AG20443 (cell line): ENCODE measurements at regions not wholly inside any gene's neighbourhood (a gene's known extent, or its start where the extent isn't known, plus 50 kb on each side); places are given as distances from the start of the nearest gene placed in this dataset.

ENCODE experiments used
- DNase-seq: peaks from one replicate; pipeline ENCODE4 v3.0.0; 2012; ENCODE audit warnings: low spot score, mixed read lengths

DNA sequence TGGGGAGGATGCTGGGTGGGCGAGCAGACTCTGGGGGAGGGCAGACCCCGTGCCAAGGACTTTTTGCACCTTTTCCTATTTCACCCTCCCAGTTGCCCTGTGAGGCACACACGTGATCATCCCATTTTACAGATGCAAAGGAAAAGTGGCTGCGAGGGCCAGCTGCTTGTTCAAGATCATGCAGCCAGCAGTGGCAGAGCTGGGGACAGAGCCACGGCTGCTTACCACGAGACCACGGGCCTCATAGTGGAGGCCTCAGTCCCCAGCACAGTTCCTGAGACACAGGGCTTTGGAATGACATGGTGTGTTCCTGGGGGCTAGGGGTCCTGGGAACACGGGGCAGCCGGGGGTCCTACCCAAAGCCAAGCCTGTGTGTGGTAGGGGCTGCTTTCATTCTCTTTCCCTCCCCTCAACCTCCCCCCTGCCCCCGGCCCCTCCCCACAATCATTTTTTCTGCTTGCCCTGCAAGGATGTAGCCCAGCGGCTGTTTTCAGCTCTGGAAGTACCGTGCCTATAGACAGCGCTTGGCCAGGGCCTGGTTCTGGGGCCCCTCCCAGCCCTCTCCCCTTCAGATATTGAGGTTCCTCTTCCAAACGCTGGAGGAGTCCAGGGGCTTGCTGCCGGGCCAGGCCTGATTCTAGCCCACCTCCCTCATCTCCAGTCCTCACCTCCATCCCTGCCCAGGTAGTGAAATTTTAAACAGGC is 58.5 kb upstream of the IER5L start:
- no peak for DNase-seq

DNA sequence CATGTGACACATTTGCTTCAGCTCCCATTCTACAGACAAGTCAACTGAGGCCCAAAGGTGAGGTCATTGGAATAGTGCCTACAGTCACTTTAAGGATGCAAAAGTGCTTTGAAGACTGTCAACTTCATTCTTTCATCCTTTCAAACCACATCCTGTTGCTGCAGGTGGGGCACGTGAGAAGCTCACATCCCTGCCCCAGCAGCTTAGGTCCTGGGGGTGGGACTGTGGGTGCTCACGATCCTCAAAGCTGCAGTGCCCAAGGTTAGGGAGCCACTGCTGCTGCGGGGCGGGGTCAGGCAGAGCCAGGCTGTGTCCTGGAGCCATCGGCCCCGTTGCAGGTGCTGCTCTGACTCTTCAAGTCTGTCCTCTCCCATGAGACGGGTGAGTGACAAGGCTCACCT is 57.9 kb upstream of the IER5L start:
- no peak for DNase-seq

DNA sequence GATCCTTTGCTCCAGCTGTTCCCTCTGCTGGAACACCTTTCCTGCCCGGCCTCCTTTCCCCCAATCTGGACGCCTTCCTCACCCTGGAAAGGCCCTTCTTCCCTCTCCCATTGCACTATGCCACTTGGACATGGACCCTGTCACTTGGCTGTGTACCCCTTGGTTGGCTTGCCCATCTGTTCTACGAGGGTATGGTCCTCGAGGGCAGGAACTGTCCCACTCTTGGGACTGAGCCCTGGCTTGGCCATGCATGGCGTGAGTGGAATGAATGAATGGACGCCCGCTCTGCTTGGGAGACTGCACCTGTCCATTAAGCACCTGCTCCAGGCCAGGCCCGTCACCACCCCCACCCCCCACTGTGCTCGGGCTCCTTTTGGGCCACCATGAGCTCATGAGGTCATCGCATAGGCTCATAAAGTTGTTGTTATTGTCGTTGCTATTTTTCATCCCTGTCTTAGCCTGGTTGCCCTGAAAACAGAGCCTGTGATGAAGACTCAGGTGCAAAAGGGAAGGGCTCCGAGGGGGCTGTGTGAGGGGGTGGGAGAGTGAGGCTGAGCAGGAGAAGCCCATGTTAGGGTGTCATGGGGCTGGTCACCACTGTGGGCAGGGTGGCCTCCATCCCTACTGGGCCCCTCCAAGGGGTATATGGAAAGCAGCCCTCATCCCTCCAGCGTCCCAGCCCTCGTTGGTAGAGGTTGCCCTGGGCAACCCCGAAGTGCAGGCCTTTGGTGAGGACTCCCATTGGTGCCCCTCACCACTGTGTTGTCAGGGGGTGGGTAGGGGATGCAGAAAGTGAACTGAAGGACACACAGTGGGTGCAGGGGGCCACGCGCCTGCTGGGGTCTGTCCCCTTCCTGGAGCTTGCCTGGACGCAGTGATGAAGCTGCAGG is 57.2 kb upstream of the IER5L start:
- no peak for DNase-seq

DNA sequence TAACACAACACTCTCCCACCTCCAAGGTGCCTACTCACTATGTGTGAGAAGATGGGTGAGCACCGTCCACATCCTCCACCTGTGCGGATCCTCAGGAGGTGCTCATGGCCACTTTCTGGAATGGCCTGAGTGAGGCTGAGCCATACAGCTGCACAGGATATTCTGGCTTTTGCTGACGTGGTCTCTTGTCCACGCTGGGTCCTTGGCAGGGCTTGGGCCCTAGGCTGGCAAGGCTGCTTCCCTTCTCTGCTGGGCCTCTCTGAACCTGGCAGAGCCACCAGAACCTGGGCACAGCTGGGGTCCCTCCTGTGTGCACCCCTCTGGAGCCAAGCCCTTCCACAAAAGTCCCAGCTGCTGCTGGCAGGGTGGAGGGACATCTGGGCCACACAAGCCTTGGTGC is 56.4 kb upstream of the IER5L start:
- no peak for DNase-seq

DNA sequence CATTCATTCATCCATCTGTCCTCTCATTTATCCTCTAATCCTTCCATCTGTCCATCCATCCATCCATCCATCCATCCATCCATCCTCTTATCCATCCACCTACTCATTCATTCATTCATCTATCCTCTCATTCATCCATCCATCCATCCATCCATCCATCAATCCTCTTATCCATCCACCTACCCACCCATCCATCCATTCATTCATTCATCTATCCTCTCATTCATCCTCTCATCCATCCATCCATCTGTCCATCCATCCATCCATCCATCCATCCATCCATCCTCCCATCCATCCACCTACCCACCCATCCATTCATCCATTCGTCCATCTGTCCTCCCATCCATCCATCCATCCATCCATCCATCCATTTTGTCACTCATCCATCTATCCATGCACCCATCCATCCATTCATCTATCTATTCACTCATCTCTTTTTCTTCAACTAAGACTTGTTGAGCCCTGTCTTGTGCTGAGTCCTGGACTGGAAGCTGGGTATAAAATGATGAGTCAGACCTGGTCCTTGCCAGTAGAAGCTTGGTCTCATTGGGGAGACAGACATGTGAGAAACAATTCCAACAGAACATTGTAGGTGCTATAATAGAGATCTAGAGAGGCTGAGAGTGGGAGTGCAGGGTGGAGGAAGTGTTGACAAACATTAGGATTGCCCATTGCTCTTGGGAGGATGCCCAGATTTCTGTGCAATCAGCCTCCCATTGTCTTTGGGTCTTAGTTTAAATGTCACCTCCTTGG is 55.0 kb upstream of the IER5L start:
- no peak for DNase-seq

DNA sequence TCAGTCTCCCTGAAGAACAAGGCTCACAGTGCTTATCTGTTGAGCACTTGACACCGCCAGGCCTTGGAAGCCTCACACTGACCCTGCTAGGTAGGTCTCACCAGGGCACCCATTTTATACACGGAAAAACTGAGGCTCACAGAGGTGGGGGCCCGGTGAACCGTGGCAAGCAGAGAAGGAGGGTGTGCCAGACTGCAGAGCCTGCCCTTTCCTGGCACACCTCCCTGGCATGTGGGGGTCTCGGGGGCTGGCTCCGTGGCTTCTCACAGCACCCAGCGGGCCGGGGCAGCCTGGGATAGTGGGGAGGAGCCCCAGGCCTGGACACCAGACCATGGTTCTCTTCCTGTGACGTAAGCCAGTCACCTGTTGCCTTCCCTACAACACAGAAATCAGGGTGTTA is 53.7 kb upstream of the IER5L start:
- no peak for DNase-seq

DNA sequence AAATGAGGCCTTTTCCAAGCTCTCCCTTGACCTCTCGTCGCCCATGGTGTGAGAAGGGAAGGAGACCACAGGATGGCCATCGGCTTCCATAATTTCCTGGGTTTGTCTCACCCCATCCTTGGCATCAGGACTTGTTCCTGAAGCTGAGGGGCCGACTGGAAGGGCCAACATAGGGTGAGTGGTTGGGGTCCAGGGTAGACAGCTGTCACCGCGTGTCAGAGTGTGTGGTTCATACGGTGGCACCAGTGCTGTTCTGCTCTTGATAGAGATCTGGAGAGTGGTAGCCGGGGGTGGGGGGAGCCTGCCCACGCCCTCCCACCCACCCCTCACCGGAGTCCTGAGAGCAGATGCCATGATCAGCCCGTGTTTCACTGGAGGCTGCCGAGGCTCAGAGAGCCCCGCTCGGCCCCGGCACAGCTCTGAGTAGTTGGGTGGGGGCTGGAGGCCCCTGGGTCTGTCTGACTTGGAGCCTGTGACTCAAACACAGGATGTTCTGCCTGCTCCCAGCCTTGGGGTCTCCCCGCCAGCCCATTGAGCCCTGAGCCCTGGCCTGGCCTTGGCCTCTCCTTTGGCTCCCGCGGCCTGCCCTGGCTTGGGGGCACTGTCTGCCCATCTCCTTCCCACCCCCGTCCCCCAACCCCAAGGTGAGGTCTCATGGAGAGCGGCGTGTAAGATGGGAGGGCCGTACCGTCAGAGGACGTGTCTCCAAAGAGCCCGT is 53.1 kb upstream of the IER5L start:
- DNase-seq = no peak

DNA sequence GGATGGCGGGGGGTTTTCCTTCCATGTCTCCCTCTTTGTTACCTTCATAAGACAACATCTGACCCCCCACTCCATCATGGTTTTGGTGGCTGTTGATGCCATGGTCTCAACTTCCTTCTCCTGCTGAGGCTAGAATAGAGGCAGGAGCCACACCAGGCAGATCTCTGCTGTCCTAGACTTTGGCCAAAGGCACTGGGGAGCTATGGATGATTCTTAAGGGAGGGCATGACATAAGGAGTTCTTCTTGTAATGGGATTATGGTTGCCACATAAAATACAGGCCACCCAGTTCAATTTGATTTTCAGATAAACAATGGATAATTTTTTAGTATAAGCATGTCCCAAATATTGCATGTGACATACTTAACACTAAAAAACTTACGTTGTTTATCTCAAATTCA is 52.2 kb upstream of the IER5L start:
- no peak for DNase-seq
